ENCODE measurements at regions not wholly inside any gene's neighbourhood (a gene's known extent, or its start where the extent isn't known, plus 50 kb on each side); places are given as distances from the start of the nearest gene placed in this dataset.
A peak's percentile ranks its signal among the peaks of the same experiment; 100 is the strongest.

GRCh38 chr9:85157772-85158171 lies 488.2 kb downstream of the NTRK2 start:
- DNase-seq: no peak

GRCh38 chr9:85156652-85157051 lies 487.1 kb downstream of the NTRK2 start:
- DNase-seq: no peak

GRCh38 chr9:85155352-85155751 lies 485.8 kb downstream of the NTRK2 start:
- no peak for DNase-seq

GRCh38 chr9:85151741-85152140 lies 482.2 kb downstream of the NTRK2 start:
- DNase-seq: no peak

GRCh38 chr9:85151162-85151561 lies 481.6 kb downstream of the NTRK2 start:
- no peak for DNase-seq

- no peak for DNase-seq
Observed at GRCh38 chr9:85147046-85147640, 477.6 kb downstream of the NTRK2 start.

- peak in 1 of 56 donors; percentile 44 for DNase-seq
Observed at GRCh38 chr9:85142968-85143367, 473.4 kb downstream of the NTRK2 start.

- peak in 11 of 56 donors; percentile 0 to 40 (median 17) for DNase-seq
Observed at GRCh38 chr9:85142496-85142911, 473.0 kb downstream of the NTRK2 start.

- DNase-seq: no peak
Observed at GRCh38 chr9:85137696-85138095, 468.2 kb downstream of the NTRK2 start.

GRCh38 chr9:85136987-85137386 lies 467.5 kb downstream of the NTRK2 start:
- DNase-seq: no peak

- no peak for DNase-seq
Observed at GRCh38 chr9:85136507-85136906, 467.0 kb downstream of the NTRK2 start.

GRCh38 chr9:85130764-85131163 lies 461.2 kb downstream of the NTRK2 start:
- DNase-seq: no peak

- DNase-seq: no peak
Observed at GRCh38 chr9:85130260-85130659, 460.7 kb downstream of the NTRK2 start.

- DNase-seq: no peak
Observed at GRCh38 chr9:85129514-85129913, 460.0 kb downstream of the NTRK2 start.

- no peak for DNase-seq
Observed at GRCh38 chr9:85118990-85119755, 449.6 kb downstream of the NTRK2 start.

GRCh38 chr9:85117831-85118230 lies 448.3 kb downstream of the NTRK2 start:
- no peak for DNase-seq

- DNase-seq: no peak
Observed at GRCh38 chr9:85115473-85115872, 445.9 kb downstream of the NTRK2 start.

- DNase-seq: no peak
Observed at GRCh38 chr9:85114799-85115198, 445.3 kb downstream of the NTRK2 start.

GRCh38 chr9:85112933-85113418 lies 443.4 kb downstream of the NTRK2 start:
- no peak for DNase-seq

- no peak for DNase-seq
Observed at GRCh38 chr9:85112391-85112790, 442.9 kb downstream of the NTRK2 start.

- no peak for DNase-seq
Observed at GRCh38 chr9:85108746-85109145, 439.2 kb downstream of the NTRK2 start.

GRCh38 chr9:85108229-85108628 lies 438.7 kb downstream of the NTRK2 start:
- DNase-seq: no peak
